Left colon (tissue), 2 donors: ENCODE measurements at regions not wholly inside any gene's neighbourhood (a gene's known extent, or its start where the extent isn't known, plus 50 kb on each side); places are given as distances from the start of the nearest gene placed in this dataset.

Experiments
- ATAC-seq: fragments of 200-7000 bp; cut with Tn5 transposase; one replicate; pipeline ENCODE4 v1.9.1; 2020; ENCODE audit warnings: mild to moderate bottlenecking, moderate library complexity
- DNase-seq, 2 donors: peaks; one replicate each; pipeline ENCODE4 v3.0.0-alpha.2; 2020
- intact Hi-C, 2 donors: fragments of 100-400 bp; cut with DNase I in 1 of 2; cut with micrococcal nuclease in 1 of 2; formaldehyde crosslinking; loops; one replicate each; pipeline versions ENCODE4 v1.11.2 to v1.14.0; 2022; cut with DNase I, micrococcal nuclease
- donor health status: DM: no; HTN: no; CAD: no.
- donor health status: DM: yes; HTN: yes; CAD: no.

DNA sequence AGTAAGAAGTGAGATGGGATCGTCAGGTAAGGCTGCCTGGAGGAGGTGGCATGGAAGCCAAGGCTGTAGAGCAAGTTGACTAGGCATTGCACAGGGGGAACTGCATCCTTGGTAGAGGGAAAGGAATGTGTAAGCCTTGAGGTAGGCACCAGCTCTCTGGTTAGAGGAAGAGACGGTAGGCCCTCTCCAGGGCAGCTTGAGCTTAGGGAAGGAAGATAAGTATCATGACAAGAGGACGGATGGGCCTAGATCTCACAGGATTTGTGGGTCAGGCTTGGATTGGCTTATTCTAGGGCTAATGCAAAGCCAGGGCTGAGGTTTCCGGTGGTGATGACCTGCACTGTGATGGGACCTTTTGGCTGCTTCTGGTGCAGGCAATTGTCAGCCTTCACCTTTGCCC, 1035.8 kb downstream of the TBC1D22A start:
- no peak for ATAC-seq
- intact Hi-C loops = no loop called here
- peak in 1 of 2 donors; percentile 7 for DNase-seq

GRCh38 chr22:47797342-47797945, 1035.0 kb downstream of the TBC1D22A start:
- intact Hi-C loops = no loop called here
- peak in 1 of 2 donors; percentile 1 for DNase-seq
- ATAC-seq = no peak

- DNase-seq (peak in 1 of 2 donors; percentile 1), ATAC-seq (no peak)
- intact Hi-C loops = no loop called here
Observed at GRCh38 chr22:47796128-47796908, 1033.9 kb downstream of the TBC1D22A start.

GRCh38 chr22:47795477-47796127, 1033.2 kb downstream of the TBC1D22A start:
- DNase-seq = peak in 1 of 2 donors; percentile 2
- intact Hi-C loops = no loop called here
- ATAC-seq = no peak

DNA sequence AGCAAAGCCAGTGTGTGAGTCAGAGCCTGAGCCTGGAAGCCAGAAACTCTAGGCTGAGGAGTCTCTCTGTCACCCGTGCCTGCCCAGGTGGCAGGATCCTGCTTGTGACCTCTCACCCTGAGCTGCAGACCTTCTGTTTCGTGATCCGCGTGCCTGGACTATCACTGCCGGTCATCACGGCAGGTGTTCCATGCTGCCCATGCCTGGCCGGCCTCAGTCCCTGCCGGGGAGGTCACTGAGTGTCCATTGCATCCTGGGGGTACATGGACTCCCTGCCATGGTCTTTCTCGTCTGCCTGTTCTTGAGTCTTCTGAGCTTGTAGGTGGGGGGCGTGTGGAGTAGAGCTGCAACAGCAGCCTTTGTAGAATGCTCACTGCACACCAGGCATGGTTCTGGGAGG, 1032.4 kb downstream of the TBC1D22A start:
- DNase-seq (peak in 1 of 2 donors; percentile 11), ATAC-seq (no peak)
- intact Hi-C loops = no loop called here

DNA sequence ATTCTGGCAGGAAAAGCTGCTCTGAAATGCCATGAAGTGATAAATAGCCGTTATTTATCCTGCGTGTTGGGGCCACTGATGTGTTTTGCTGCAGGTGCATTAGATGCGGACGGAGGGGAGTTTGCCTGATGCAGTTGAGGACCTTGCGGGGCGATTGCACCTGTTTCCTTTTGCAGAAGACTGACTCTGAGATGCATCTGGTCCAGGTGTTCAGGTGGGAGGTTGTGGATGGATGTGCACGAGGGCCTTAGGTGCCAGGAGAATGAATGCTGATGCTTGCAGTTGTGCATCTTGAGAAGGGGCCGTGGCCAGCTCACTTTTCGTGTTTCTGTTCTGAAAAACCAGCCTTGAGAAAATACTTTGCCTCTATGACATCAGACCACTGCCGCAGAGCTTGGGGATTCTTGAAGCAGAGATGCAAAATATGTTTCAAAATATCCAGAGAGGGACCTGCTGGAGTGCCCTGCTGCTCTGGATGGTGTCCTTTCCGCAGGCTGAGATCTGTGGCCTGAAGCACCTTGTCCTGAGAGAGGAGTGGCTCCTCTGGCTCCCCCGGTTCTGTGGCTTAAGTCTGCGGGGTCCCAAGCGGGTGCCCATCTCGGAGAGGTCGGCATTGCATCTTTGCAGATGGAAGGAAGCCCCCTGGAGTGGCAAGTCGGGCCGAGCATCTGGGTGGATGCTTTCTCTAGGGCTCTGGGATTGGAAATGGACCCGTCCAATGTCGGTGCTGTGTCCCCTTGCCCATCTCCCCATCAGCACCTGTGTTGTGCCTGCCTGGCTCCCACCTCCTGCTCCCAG, 1031.1 kb downstream of the TBC1D22A start:
- intact Hi-C loops = no loop called here
- DNase-seq = peak in 1 of 2 donors; percentile 4
- ATAC-seq = no peak

GRCh38 chr22:47789171-47789570, 1026.7 kb downstream of the TBC1D22A start:
- ATAC-seq = no peak
- DNase-seq = no peak
- intact Hi-C loops = no loop called here

- peak in 1 of 2 donors; percentile 1 for DNase-seq
- intact Hi-C loops = no loop called here
- no peak for ATAC-seq
Observed at GRCh38 chr22:47788461-47788860, 1026.0 kb downstream of the TBC1D22A start.

DNA sequence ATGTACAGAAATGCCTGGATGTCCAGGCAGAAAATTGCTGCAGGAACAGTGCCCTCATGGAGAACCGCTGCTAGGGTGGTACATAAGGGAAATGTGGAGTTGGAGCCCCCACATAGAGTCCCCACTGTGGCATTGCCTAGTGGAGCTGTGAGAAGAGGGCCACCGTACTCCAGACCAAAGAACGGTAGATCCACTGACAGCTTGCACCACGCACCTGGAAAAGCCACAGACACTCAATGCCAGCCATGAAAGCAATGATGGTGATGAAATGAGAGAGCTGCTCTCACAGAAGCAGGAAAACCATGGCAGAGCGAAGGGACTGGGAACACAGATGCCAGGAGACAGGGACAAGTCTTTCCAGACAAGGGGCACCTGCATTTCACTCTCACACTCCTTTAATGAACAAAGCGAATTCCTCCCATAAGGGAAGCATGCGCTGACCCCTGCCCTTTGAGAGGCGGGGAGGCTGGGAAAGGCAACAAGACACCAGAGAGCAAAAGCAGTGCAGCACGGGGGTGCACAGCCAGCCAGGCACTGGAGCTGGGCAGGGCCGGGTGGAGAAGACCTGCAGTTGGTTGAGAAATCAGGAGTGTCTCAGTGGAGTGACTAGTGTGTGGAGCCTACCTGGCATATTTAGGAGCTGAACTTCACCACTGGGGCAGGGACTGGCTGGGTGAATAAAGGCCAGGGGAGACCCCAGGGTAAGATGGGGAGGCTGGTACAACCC, 1025.2 kb downstream of the TBC1D22A start:
- intact Hi-C loops = no loop called here
- peak in 1 of 2 donors; percentile 5 for DNase-seq

GRCh38 chr22:47786650-47787290, 1024.3 kb downstream of the TBC1D22A start:
- no peak for ATAC-seq
- intact Hi-C loops = no loop called here

More for the DNA sequence above, 1025.2 kb downstream of the TBC1D22A start:
- no peak for ATAC-seq

GRCh38 chr22:47784991-47785390, 1022.5 kb downstream of the TBC1D22A start:
- ATAC-seq (no peak), DNase-seq (no peak)
- intact Hi-C loops = no loop called here

More at GRCh38 chr22:47786650-47787290, 1024.3 kb downstream of the TBC1D22A start:
- peak in 1 of 2 donors; percentile 7 for DNase-seq

GRCh38 chr22:47784367-47784983, 1022.0 kb downstream of the TBC1D22A start:
- peak in 1 of 2 donors; percentile 4 for DNase-seq
- no peak for ATAC-seq
- intact Hi-C loops = no loop called here

GRCh38 chr22:47783433-47784366, 1021.2 kb downstream of the TBC1D22A start:
- ATAC-seq = no peak
- DNase-seq = peak in 1 of 2 donors; percentile 5
- intact Hi-C loops = no loop called here

- DNase-seq (peak in 1 of 2 donors; percentile 7), ATAC-seq (no peak)
- intact Hi-C loops = no loop called here
Observed at GRCh38 chr22:47782328-47783075, 1020.1 kb downstream of the TBC1D22A start.

DNA sequence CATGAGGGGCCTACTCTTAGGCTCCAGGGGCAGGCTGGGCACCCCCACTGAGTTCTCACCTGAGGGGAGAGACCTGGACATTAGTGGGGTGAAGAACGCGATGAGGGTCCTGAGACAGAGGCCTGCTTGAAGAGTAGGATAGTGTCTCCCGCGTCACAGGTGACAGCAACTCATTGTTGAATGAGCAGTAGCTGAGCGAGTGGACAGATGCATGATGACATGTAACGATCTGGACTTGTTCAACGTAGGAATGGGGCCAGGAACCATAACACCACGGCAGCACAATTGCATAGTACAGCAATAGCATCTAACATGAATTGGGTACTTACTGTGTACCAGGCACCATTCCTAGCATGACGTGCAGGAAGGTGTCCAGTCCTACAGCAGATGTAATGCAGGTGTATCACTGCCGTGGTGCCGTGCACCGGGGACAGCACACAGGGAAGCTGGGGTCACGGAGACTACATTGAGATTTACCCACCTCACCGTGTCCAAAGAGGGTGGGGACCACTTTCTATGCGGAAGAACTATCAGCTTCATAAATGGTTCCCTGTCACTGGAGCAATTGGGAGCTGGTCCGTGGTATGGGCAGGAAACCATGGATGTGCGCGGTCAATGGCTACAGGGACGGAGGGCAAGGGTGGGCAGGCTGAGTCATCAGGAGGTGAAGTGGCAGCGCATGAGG, 1019.1 kb downstream of the TBC1D22A start:
- intact Hi-C loops = no loop called here
- DNase-seq (peak in 1 of 2 donors; percentile 5), ATAC-seq (no peak)
